ENCODE measurements at regions not wholly inside any gene's neighbourhood (a gene's known extent, or its start where the extent isn't known, plus 50 kb on each side); places are given as distances from the start of the nearest gene placed in this dataset.
A peak's percentile ranks its signal among the peaks of the same experiment; 100 is the strongest.

GRCh38 chr4:137310593-137311490, 221.5 kb downstream of the PCDH18 start:
- H4K20me1 ChIP-seq (ENCODE audit: insufficient read depth): no peaks in the 10 kb centered on the region
- TF ChIP-seq EZH2phosphoT487 (IDR thresholded peaks at IDR 0.05; ENCODE audit: borderline replicate concordance) (no peak), CBX3 (IDR thresholded peaks at IDR 0.05; ENCODE audit: low read depth) (no peak), SP1 (IDR thresholded peaks at IDR 0.05; ENCODE audit: low read depth) (no peak)
- H3K36me3 ChIP-seq (ENCODE audit: control insufficient read depth in 1 of 2, insufficient read depth in 2 of 2, low read length in 2 of 2): no peaks in the 10 kb centered on the region
- H3K79me2 ChIP-seq (ENCODE audit: insufficient read depth, low read length): no peaks in the 10 kb centered on the region
- peak overlapping the region; percentile 21 for H2AFZ ChIP-seq (ENCODE audit: low read depth, low read length, poor library complexity, severe bottlenecking)
- H3K4me3 ChIP-seq (replicated peaks in 1 of 2; ENCODE audit: low read depth in 1 of 2, low read length in 2 of 2): no peak overlapping the region
- H3K27ac ChIP-seq (ENCODE audit: low read depth, low read length): no peak overlapping the region
- ChIA-PET POLR2A (no interaction called here), CTCF (no interaction called here), RAD21 (ENCODE audit: low non-redundant PET in 1 of 2, low total read pairs in 2 of 2, uncharacterized antibody in 2 of 2, unreplicated experiment in 2 of 2) (no interaction called here)
- no peak for ATAC-seq
- no peak overlapping the region for H3K4me2 ChIP-seq (ENCODE audit: low read length)
- no peaks in the 10 kb centered on the region for H3K4me1 ChIP-seq (ENCODE audit: control insufficient read depth in 1 of 2, insufficient read depth in 2 of 2, low read length in 2 of 2)
- no peaks in the 10 kb centered on the region for H3K9me2 ChIP-seq (ENCODE audit: insufficient read depth)
- no TSS peak for BruUV-seq (replicated peaks)
- intact Hi-C loops (cut with micrococcal nuclease): no loop called here
- no peaks in the 10 kb centered on the region for H3K27me3 ChIP-seq (ENCODE audit: insufficient read depth, low read length)
- DNase-seq (ENCODE audit: low read depth, low spot score): no peak
- no peaks in the 10 kb centered on the region for H3K9me3 ChIP-seq (ENCODE audit: control insufficient read depth in 1 of 2, insufficient read depth in 1 of 2, low read depth in 1 of 2, low read length in 2 of 2)
- no peak overlapping the region for H3K9ac ChIP-seq (ENCODE audit: low read length)

- intact Hi-C loops (cut with micrococcal nuclease): no loop called here
- Histone ChIP-seq H3K4me2 (ENCODE audit: low read length) (no peak overlapping the region), H3K27ac (ENCODE audit: low read depth, low read length) (no peak overlapping the region), H3K9ac (ENCODE audit: low read length) (no peak overlapping the region), H3K4me3 (replicated peaks in 1 of 2; ENCODE audit: low read depth in 1 of 2, low read length in 2 of 2) (no peak overlapping the region), H3K4me1 (ENCODE audit: control insufficient read depth in 1 of 2, insufficient read depth in 2 of 2, low read length in 2 of 2) (no peaks in the 10 kb centered on the region), H3K36me3 (ENCODE audit: control insufficient read depth in 1 of 2, insufficient read depth in 2 of 2, low read length in 2 of 2) (no peaks in the 10 kb centered on the region), H2AFZ (ENCODE audit: low read depth, low read length, poor library complexity, severe bottlenecking) (no peak overlapping the region), H3K79me2 (ENCODE audit: insufficient read depth, low read length) (no peaks in the 10 kb centered on the region), H4K20me1 (ENCODE audit: insufficient read depth) (no peaks in the 10 kb centered on the region), H3K9me3 (ENCODE audit: control insufficient read depth in 1 of 2, insufficient read depth in 1 of 2, low read depth in 1 of 2, low read length in 2 of 2) (no peaks in the 10 kb centered on the region), H3K27me3 (ENCODE audit: insufficient read depth, low read length) (no peaks in the 10 kb centered on the region), H3K9me2 (ENCODE audit: insufficient read depth) (no peaks in the 10 kb centered on the region)
- ATAC-seq (no peak), DNase-seq (ENCODE audit: low read depth, low spot score) (no peak)
- ChIA-PET POLR2A (no interaction called here), RAD21 (ENCODE audit: low non-redundant PET in 1 of 2, low total read pairs in 2 of 2, uncharacterized antibody in 2 of 2, unreplicated experiment in 2 of 2) (no interaction called here), CTCF (no interaction called here)
- BruUV-seq (replicated peaks): no TSS peak
- TF ChIP-seq CTCF (IDR thresholded peaks at IDR 0.05 in 2 of 3, conservative IDR thresholded peaks at IDR 0.05 in 1 of 3; ENCODE audit: borderline replicate concordance in 1 of 3, insufficient read depth in 1 of 3, low read depth in 2 of 3, low read length in 2 of 3): no peak
- no peak for TF ChIP-seq RAD21 (IDR thresholded peaks at IDR 0.05; ENCODE audit: low read depth)
- TF ChIP-seq MAX (IDR thresholded peaks at IDR 0.05): no peak
- TF ChIP-seq FOSL1 (IDR thresholded peaks at IDR 0.05; ENCODE audit: low read depth): no peak
- no peak for TF ChIP-seq POLR2AphosphoS5 (IDR thresholded peaks at IDR 0.05; ENCODE audit: low read depth, low read length)
- TF ChIP-seq EGR1 (IDR thresholded peaks at IDR 0.05; ENCODE audit: low read depth): no peak
- TF ChIP-seq ZBTB33 (IDR thresholded peaks at IDR 0.05; ENCODE audit: extremely low read depth, insufficient replicate concordance, low read length): no peak
- no peak for TF ChIP-seq ZFX (IDR thresholded peaks at IDR 0.05)
- no peak for TF ChIP-seq JUND (IDR thresholded peaks at IDR 0.05)
- no peak for TF ChIP-seq EZH2phosphoT487 (IDR thresholded peaks at IDR 0.05; ENCODE audit: borderline replicate concordance)
Measured at GRCh38 chr4:137310166-137310565, 222.1 kb downstream of the PCDH18 start.

Measured in HCT116 (cell line).